GM12878 (cell line): ENCODE measurements at regions not wholly inside any gene's neighbourhood (a gene's known extent, or its start where the extent isn't known, plus 50 kb on each side); places are given as distances from the start of the nearest gene placed in this dataset.

ENCODE experiments used
- MTA3 ChIP-seq: IDR thresholded peaks from 2 replicates; pipeline ENCODE4 v1.6.1; 2012; ENCODE audit warnings: low read length, inconsistent platforms, borderline replicate concordance
- MXI1 ChIP-seq: fragments of 150-350 bp; IDR thresholded peaks from 2 replicates; pipeline ENCODE4 v1.6.1; 2011; ENCODE audit warnings: low read depth, mild to moderate bottlenecking, inconsistent platforms, low read length, improper control_type of control experiment
- NFYB ChIP-seq: IDR thresholded peaks from 2 replicates; pipeline ENCODE4 v1.6.1; 2011; ENCODE audit warnings: low read depth, mild to moderate bottlenecking, low read length, improper control_type of control experiment, moderate library complexity; ENCODE audit not compliant: insufficient read depth
- POLR2A ChIP-seq: IDR thresholded peaks from 2 replicates; pipeline ENCODE4 v1.6.1; 2011; ENCODE audit warnings: low read depth, mild to moderate bottlenecking, low read length
- POLR2AphosphoS2 ChIP-seq: IDR thresholded peaks from 2 replicates; pipeline ENCODE4 v1.6.1; 2011; ENCODE audit warnings: low read depth, mild to moderate bottlenecking, low read length, improper control_type of control experiment, moderate library complexity
- SIN3A ChIP-seq: IDR thresholded peaks from 2 replicates; pipeline ENCODE4 v1.6.1; 2012; ENCODE audit warnings: low read depth, low read length, improper control_type of control experiment
- SREBF1 ChIP-seq: IDR thresholded peaks from 2 replicates; pipeline ENCODE4 v1.6.1; 2012; ENCODE audit warnings: mild to moderate bottlenecking, low read length
- SUZ12 ChIP-seq: fragments of 200-600 bp; sonication (generic); IDR thresholded peaks from one replicate; pipeline ENCODE4 v1.6.1; 2018; ENCODE audit warnings: antibody characterized with exemption, mild to moderate bottlenecking; ENCODE audit not compliant: unreplicated experiment
- TAF1 ChIP-seq: IDR thresholded peaks from 2 replicates; pipeline ENCODE4 v1.6.1; 2011; ENCODE audit warnings: mild to moderate bottlenecking, low read depth, low read length, borderline replicate concordance
- TF ChIP-seq, protein P1 (sequence below): fragments of 150-350 bp; IDR thresholded peaks from 2 replicates; pipeline ENCODE4 v1.6.1; 2014; ENCODE audit warnings: mild to moderate bottlenecking, low read depth, low read length
- TF ChIP-seq, protein P2 (sequence below): fragments of 450-650 bp; IDR thresholded peaks from 2 replicates; pipeline ENCODE4 v1.6.1; 2016; ENCODE audit warnings: mild to moderate bottlenecking

DNA sequence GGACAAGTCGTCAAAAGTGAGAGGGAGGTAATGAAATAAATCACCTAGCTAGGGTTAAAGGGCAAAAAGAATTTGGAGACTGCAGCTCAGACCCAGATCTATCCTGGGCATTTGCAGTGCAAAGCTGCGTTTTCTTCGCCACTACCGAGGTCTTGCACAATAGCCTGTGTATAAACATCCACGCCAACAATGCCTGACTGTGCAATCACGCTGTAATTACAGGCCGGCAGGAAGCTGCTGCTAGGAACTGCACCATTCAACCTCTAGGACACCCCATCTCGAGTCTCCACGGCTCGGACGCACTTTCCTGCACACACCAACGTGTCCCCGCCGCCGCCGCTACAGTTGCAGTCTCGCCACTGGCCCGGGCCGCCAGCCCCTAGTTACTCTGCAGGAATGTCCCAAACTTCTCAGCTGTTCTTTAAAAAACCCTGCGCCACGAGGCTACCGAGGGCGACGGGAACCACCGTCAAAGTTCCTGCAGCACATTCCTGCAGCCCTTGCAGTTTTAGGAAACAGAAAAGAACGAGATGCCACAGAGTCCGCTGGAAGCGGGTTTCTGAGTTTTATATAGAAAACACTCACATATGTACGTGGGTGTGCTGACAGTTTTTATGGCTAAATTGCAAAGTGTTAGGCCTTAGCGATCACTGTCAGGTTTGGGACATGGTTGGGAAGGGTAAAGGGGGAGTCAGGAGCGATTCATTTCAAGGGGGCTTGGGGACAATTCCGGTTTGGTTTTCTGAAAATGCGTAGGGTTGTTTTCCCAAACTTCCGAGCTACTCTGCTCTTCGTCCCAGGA lies 65.6 kb upstream of the PTGR2 start (continued):
- TF ChIP-seq MXI1 (peak; percentile 80), SREBF1 (no peak), POLR2AphosphoS2 (no peak), SIN3A (0 out of 2 replicates have a peak, but pooled peaks have one; percentile 49), POLR2A (peak; percentile 81), MTA3 (peak; percentile 27; the same call in 1 of the 2 replicates), NFYB (no peak), SUZ12 (no peak), TAF1 (peak; percentile 63; the same call in 1 of the 2 replicates)
- TF ChIP-seq, protein P1, sequence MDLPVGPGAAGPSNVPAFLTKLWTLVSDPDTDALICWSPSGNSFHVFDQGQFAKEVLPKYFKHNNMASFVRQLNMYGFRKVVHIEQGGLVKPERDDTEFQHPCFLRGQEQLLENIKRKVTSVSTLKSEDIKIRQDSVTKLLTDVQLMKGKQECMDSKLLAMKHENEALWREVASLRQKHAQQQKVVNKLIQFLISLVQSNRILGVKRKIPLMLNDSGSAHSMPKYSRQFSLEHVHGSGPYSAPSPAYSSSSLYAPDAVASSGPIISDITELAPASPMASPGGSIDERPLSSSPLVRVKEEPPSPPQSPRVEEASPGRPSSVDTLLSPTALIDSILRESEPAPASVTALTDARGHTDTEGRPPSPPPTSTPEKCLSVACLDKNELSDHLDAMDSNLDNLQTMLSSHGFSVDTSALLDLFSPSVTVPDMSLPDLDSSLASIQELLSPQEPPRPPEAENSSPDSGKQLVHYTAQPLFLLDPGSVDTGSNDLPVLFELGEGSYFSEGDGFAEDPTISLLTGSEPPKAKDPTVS: no peak
- TF ChIP-seq, protein P2, sequence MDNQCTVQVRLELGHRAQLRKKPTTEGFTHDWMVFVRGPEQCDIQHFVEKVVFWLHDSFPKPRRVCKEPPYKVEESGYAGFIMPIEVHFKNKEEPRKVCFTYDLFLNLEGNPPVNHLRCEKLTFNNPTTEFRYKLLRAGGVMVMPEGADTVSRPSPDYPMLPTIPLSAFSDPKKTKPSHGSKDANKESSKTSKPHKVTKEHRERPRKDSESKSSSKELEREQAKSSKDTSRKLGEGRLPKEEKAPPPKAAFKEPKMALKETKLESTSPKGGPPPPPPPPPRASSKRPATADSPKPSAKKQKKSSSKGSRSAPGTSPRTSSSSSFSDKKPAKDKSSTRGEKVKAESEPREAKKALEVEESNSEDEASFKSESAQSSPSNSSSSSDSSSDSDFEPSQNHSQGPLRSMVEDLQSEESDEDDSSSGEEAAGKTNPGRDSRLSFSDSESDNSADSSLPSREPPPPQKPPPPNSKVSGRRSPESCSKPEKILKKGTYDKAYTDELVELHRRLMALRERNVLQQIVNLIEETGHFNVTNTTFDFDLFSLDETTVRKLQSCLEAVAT: peak; percentile 70; the same call in 1 of the 2 replicates
